ENCODE measurements at regions not wholly inside any gene's neighbourhood (a gene's known extent, or its start where the extent isn't known, plus 50 kb on each side); places are given as distances from the start of the nearest gene placed in this dataset.

GRCh38 chr4:165592386-165592785 lies 213.6 kb downstream of the CPE start:
- TF ChIP-seq CTCF (IDR thresholded peaks at IDR 0.05; ENCODE audit: insufficient read depth, low read depth, low read length), result no peak
- no peak for TF ChIP-seq EZH2 (IDR thresholded peaks at IDR 0.05; ENCODE audit: insufficient read depth, low read length)
- H3K4me1 ChIP-seq (ENCODE audit: insufficient read depth, low read length), result no peaks in the 10 kb centered on the region
- FAIRE-seq (no peak), DNase-seq (ENCODE audit: low read depth) (peak; percentile 87)
- no peak overlapping the region for H3K4me2 ChIP-seq (ENCODE audit: low read length)
- no peak overlapping the region for H3K27ac ChIP-seq (ENCODE audit: low read depth, low read length)
- H3K79me2 ChIP-seq (ENCODE audit: insufficient read depth, low read length), result no peaks in the 10 kb centered on the region
- Mint-ChIP-seq H3K4me3 (ENCODE audit: unreplicated experiment) (no peak overlapping the region), H3K9me3 (ENCODE audit: unreplicated experiment) (no peaks in the 10 kb centered on the region), H3K4me1 (ENCODE audit: low read depth, unreplicated experiment) (peaks cover 10% of the 10 kb centered on the region), H3K27me3 (ENCODE audit: low read depth, unreplicated experiment) (no peaks in the 10 kb centered on the region), H3K36me3 (ENCODE audit: low read depth, unreplicated experiment) (no peaks in the 10 kb centered on the region), H3K27ac (ENCODE audit: unreplicated experiment) (no peak overlapping the region)
- no peak overlapping the region for H3K4me3 ChIP-seq (ENCODE audit: insufficient read depth, low read depth, low read length)
- H4K20me1 ChIP-seq (ENCODE audit: insufficient read depth, low read length), result no peaks in the 10 kb centered on the region
- no peaks in the 10 kb centered on the region for H3K36me3 ChIP-seq (ENCODE audit: insufficient read depth, low read length)
- no peaks in the 10 kb centered on the region for H3K27me3 ChIP-seq (ENCODE audit: insufficient read depth, low read length)
- H3K9ac ChIP-seq (ENCODE audit: low read length), result no peak overlapping the region
- no peak overlapping the region for H2AFZ ChIP-seq (ENCODE audit: low read depth, low read length)
- no peaks in the 10 kb centered on the region for H3K9me3 ChIP-seq (ENCODE audit: insufficient read depth, low read depth, low read length)

GRCh38 chr4:165597581-165598480 lies 219.0 kb downstream of the CPE start:
- Histone ChIP-seq H2AFZ (ENCODE audit: low read depth, low read length) (no peak overlapping the region), H3K9ac (ENCODE audit: low read length) (no peak overlapping the region), H3K4me3 (ENCODE audit: insufficient read depth, low read depth, low read length) (no peak overlapping the region), H4K20me1 (ENCODE audit: insufficient read depth, low read length) (no peaks in the 10 kb centered on the region), H3K79me2 (ENCODE audit: insufficient read depth, low read length) (no peaks in the 10 kb centered on the region), H3K4me2 (ENCODE audit: low read length) (no peak overlapping the region), H3K9me3 (ENCODE audit: insufficient read depth, low read depth, low read length) (no peaks in the 10 kb centered on the region), H3K4me1 (ENCODE audit: insufficient read depth, low read length) (no peaks in the 10 kb centered on the region), H3K27ac (ENCODE audit: low read depth, low read length) (no peak overlapping the region), H3K36me3 (ENCODE audit: insufficient read depth, low read length) (no peaks in the 10 kb centered on the region), H3K27me3 (ENCODE audit: insufficient read depth, low read length) (no peaks in the 10 kb centered on the region)
- no peak for FAIRE-seq
- H3K9me3 Mint-ChIP-seq (ENCODE audit: unreplicated experiment), result no peaks in the 10 kb centered on the region
- no peaks in the 10 kb centered on the region for H3K27me3 Mint-ChIP-seq (ENCODE audit: low read depth, unreplicated experiment)
- no peak for DNase-seq (ENCODE audit: low read depth)
- no peak overlapping the region for H3K4me3 Mint-ChIP-seq (ENCODE audit: unreplicated experiment)
- no peak overlapping the region for H3K27ac Mint-ChIP-seq (ENCODE audit: unreplicated experiment)
- no peaks in the 10 kb centered on the region for H3K36me3 Mint-ChIP-seq (ENCODE audit: low read depth, unreplicated experiment)
- TF ChIP-seq CTCF (IDR thresholded peaks at IDR 0.05; ENCODE audit: insufficient read depth, low read depth, low read length), result no peak
- no peak for TF ChIP-seq EZH2 (IDR thresholded peaks at IDR 0.05; ENCODE audit: insufficient read depth, low read length)
- H3K4me1 Mint-ChIP-seq (ENCODE audit: low read depth, unreplicated experiment), result peaks cover 9% of the 10 kb centered on the region

All from astrocyte (in vitro differentiated cells and primary cell).